ENCODE measurements at regions not wholly inside any gene's neighbourhood (a gene's known extent, or its start where the extent isn't known, plus 50 kb on each side); places are given as distances from the start of the nearest gene placed in this dataset.
"Not testable (repeated sequence)": the region's sequence is repeated elsewhere in the genome, so short reads cannot be mapped to it uniquely, and the experiment has no call there.

- Mint-ChIP-seq H3K27me3 (ENCODE audit: low read depth) (no peaks in the 10 kb centered on the region), H3K27ac (no peak overlapping the region), H3K36me3 (ENCODE audit: low read depth) (no peaks in the 10 kb centered on the region), H3K4me3 (no peak overlapping the region), H3K9me3 (peaks cover 33% of the 10 kb centered on the region), H3K4me1 (ENCODE audit: low read depth) (no peaks in the 10 kb centered on the region)
These were observed 258.2 kb upstream of the CDH8 start for GRCh38 chr16:62294213-62294972.

- Mint-ChIP-seq H3K27me3 (ENCODE audit: low read depth) (no peaks in the 10 kb centered on the region), H3K36me3 (ENCODE audit: low read depth) (no peaks in the 10 kb centered on the region), H3K4me1 (ENCODE audit: low read depth) (no peaks in the 10 kb centered on the region), H3K9me3 (peaks cover 10% of the 10 kb centered on the region), H3K27ac (no peak overlapping the region), H3K4me3 (no peak overlapping the region)
These were observed 252.9 kb upstream of the CDH8 start for GRCh38 chr16:62288990-62289629.

DNA sequence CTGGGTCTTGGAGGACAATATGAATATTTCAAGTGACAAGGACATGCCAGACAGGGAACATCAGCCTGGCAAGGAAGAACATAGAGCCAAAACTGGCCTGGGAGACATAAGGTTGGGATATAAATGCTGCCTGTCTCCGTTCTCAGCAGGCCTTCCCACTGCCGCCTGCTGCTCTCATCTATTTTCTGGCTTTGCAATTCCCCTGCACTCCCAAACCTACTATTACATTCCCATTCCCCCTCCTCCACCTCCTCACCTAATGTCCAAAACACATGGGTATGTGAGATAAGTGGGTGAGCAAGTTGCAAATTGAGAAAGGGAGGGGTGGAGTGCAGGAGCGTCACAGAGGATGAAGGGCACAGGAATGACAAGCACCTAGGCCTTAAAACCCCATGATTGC is 244.3 kb upstream of the CDH8 start:
- no peaks in the 10 kb centered on the region for H3K27me3 Mint-ChIP-seq (ENCODE audit: low read depth)
- H3K9me3 Mint-ChIP-seq, result no peaks in the 10 kb centered on the region
- H3K4me3 Mint-ChIP-seq, result no peak overlapping the region
- no peaks in the 10 kb centered on the region for H3K4me1 Mint-ChIP-seq (ENCODE audit: low read depth)
- H3K27ac Mint-ChIP-seq, result no peak overlapping the region
- H3K36me3 Mint-ChIP-seq (ENCODE audit: low read depth), result no peaks in the 10 kb centered on the region

GRCh38 chr16:62277942-62278341 is 241.7 kb upstream of the CDH8 start:
- Mint-ChIP-seq H3K27me3 (ENCODE audit: low read depth) (no peaks in the 10 kb centered on the region), H3K9me3 (peaks cover 8% of the 10 kb centered on the region), H3K36me3 (ENCODE audit: low read depth) (no peaks in the 10 kb centered on the region), H3K4me1 (ENCODE audit: low read depth) (no peaks in the 10 kb centered on the region), H3K4me3 (no peak overlapping the region), H3K27ac (no peak overlapping the region)

DNA sequence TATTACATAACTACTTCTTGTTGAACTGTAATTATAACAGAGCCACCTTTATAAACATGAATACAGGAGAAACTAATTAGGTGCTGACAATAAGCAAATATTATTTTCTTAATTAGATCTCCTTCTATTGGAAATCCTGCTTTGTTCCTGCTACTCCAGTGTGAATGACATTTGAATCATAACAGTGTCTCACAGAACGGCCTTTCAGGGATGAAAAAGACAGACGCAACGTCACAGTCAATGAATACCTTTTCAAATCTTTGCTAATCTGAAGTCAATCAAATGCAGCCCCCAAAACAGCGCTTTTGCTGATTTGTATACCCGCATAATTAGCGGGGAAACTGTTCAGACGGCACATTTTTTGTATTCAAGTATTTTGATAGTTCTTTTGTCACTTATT is 240.4 kb upstream of the CDH8 start:
- no peak overlapping the region for H3K27ac Mint-ChIP-seq
- no peaks in the 10 kb centered on the region for H3K4me1 Mint-ChIP-seq (ENCODE audit: low read depth)
- no peak overlapping the region for H3K4me3 Mint-ChIP-seq
- H3K27me3 Mint-ChIP-seq (ENCODE audit: low read depth), result no peaks in the 10 kb centered on the region
- peaks cover 10% of the 10 kb centered on the region for H3K9me3 Mint-ChIP-seq
- H3K36me3 Mint-ChIP-seq (ENCODE audit: low read depth), result no peaks in the 10 kb centered on the region

DNA sequence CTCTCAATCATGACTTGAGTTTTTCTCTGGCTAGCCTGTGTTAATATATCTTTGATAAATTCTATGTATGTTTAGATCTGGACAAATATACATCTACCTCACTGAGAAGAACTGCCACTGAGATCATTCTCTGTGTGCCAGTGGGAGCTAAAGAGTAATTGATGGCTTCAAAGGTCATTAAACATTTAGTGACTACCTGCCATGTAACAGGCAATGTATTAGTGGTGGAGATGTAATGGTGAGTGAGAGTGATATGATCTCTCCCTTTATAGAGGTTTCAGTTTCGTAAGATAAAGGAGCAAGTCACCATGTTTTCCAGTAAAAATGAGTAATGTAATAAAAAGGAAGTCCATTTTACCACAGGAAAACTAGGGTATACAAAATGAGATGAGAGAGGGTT is 235.8 kb upstream of the CDH8 start:
- no peaks in the 10 kb centered on the region for H3K4me1 Mint-ChIP-seq (ENCODE audit: low read depth)
- H3K27ac Mint-ChIP-seq, result no peak overlapping the region
- H3K27me3 Mint-ChIP-seq (ENCODE audit: low read depth), result no peaks in the 10 kb centered on the region
- H3K36me3 Mint-ChIP-seq (ENCODE audit: low read depth), result no peaks in the 10 kb centered on the region
- peaks cover 23% of the 10 kb centered on the region for H3K9me3 Mint-ChIP-seq
- H3K4me3 Mint-ChIP-seq, result no peak overlapping the region

GRCh38 chr16:62261760-62262159 is 225.5 kb upstream of the CDH8 start:
- H3K4me3 Mint-ChIP-seq, result no peak overlapping the region
- H3K27me3 Mint-ChIP-seq (ENCODE audit: low read depth), result no peaks in the 10 kb centered on the region
- no peaks in the 10 kb centered on the region for H3K36me3 Mint-ChIP-seq (ENCODE audit: low read depth)
- H3K9me3 Mint-ChIP-seq, result peaks cover 20% of the 10 kb centered on the region
- H3K4me1 Mint-ChIP-seq (ENCODE audit: low read depth), result no peaks in the 10 kb centered on the region
- no peak overlapping the region for H3K27ac Mint-ChIP-seq

DNA sequence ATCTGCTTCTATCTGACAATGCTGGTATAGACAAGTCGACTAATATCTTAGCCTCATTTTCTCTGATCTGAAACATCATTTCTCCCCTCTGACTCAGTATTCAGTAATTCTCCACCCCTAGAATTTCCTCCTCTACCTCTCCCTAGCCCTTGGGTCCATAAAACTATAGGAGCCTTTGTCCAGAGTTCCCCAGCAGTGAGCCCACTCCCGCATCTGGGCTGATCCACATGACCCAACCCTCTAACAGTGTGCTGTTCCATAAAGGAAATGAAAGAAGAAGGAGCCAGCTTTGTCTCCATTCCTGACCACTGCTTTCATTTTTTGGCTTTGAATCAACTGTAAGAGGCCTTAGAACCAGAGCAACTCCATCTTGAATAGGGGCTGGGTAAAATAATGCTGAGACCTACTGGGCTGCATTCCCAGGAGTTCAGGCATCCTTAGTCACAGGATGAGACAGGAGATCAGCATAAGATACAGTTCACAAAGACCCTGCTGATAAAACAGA is 222.7 kb upstream of the CDH8 start:
- H3K36me3 Mint-ChIP-seq (ENCODE audit: low read depth); H3K27me3 Mint-ChIP-seq (ENCODE audit: low read depth); H3K4me1 Mint-ChIP-seq (ENCODE audit: low read depth); H3K27ac Mint-ChIP-seq; H3K4me3 Mint-ChIP-seq: not testable (repeated sequence)
- peaks cover 15% of the 10 kb centered on the region for H3K9me3 Mint-ChIP-seq

DNA sequence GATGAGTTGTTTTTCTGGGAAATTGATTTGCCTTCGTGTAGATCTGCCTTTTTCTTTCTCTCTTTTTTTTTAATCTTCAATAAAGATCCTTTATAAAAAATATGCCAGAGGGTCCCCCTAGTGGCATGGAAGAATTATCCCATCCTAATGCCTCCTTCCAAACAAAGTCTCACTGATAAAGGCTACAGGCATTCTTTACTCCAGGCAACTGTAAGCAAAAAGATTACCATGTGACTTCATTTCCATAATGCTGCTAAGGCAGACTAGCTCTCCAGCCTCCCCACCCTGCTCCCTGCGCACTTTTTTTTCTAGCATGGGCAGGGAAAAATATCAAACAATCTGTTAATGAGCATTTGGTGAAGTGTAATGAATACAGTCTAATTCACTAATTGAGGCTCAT is 220.2 kb upstream of the CDH8 start:
- Mint-ChIP-seq H3K4me3 (no peak overlapping the region), H3K36me3 (ENCODE audit: low read depth) (no peaks in the 10 kb centered on the region), H3K4me1 (ENCODE audit: low read depth) (no peaks in the 10 kb centered on the region), H3K27ac (no peak overlapping the region), H3K27me3 (ENCODE audit: low read depth) (no peaks in the 10 kb centered on the region), H3K9me3 (peaks cover 15% of the 10 kb centered on the region)

DNA sequence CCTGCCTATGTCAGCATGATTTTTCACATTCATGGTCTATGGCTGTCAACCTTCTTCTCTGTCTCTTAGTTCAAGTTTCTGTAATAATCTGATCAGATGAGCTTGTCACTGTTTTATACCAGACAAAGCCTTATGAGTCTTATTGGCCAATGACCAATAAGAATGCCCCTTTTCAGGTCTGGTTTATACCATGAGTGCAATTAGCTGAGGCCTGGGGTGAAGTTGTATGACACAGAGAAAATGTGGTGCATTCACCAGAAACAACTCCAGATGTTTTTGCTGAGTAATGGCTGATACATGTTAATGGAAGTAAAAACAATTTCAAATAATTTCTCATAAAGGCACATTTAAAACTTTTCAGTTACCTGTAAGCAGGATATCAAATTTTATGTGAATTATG is 218.6 kb upstream of the CDH8 start:
- H3K9me3 Mint-ChIP-seq, result peaks cover 14% of the 10 kb centered on the region
- H3K4me3 Mint-ChIP-seq, result no peak overlapping the region
- no peaks in the 10 kb centered on the region for H3K4me1 Mint-ChIP-seq (ENCODE audit: low read depth)
- no peak overlapping the region for H3K27ac Mint-ChIP-seq
- no peaks in the 10 kb centered on the region for H3K36me3 Mint-ChIP-seq (ENCODE audit: low read depth)
- H3K27me3 Mint-ChIP-seq (ENCODE audit: low read depth), result no peaks in the 10 kb centered on the region

- Mint-ChIP-seq H3K4me3 (no peak overlapping the region), H3K27ac (no peak overlapping the region), H3K27me3 (ENCODE audit: low read depth) (no peaks in the 10 kb centered on the region), H3K4me1 (ENCODE audit: low read depth) (no peaks in the 10 kb centered on the region), H3K9me3 (peaks cover 14% of the 10 kb centered on the region), H3K36me3 (ENCODE audit: low read depth) (no peaks in the 10 kb centered on the region)
These were observed 218.1 kb upstream of the CDH8 start for GRCh38 chr16:62254372-62254771.

DNA sequence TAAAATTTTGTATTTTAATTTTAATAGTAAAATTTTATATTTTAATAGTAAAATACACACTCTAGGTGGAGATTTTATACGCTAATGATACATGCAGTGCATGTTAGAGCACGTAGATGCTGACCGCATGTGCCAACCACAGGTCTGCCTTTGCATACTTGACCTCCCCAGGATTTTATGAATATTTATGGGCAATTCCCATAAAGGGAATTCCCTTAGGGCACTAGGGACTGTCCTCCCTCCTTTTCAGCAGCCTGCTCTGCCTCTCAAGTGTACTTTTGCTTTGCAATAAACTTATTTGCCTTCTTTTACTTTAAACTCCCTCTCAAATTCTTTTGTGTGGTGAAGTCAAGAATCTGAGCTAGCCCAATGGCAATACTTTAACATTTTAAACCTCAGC is 217.7 kb upstream of the CDH8 start:
- H3K27me3 Mint-ChIP-seq (ENCODE audit: low read depth), result no peaks in the 10 kb centered on the region
- no peaks in the 10 kb centered on the region for H3K36me3 Mint-ChIP-seq (ENCODE audit: low read depth)
- no peak overlapping the region for H3K27ac Mint-ChIP-seq
- peaks cover 18% of the 10 kb centered on the region for H3K9me3 Mint-ChIP-seq
- no peak overlapping the region for H3K4me3 Mint-ChIP-seq
- H3K4me1 Mint-ChIP-seq (ENCODE audit: low read depth), result no peaks in the 10 kb centered on the region

GRCh38 chr16:62249069-62249468 is 212.8 kb upstream of the CDH8 start:
- no peaks in the 10 kb centered on the region for H3K4me1 Mint-ChIP-seq (ENCODE audit: low read depth)
- H3K4me3 Mint-ChIP-seq, result no peak overlapping the region
- no peaks in the 10 kb centered on the region for H3K36me3 Mint-ChIP-seq (ENCODE audit: low read depth)
- H3K27ac Mint-ChIP-seq, result no peak overlapping the region
- peaks cover 23% of the 10 kb centered on the region for H3K9me3 Mint-ChIP-seq
- no peaks in the 10 kb centered on the region for H3K27me3 Mint-ChIP-seq (ENCODE audit: low read depth)

DNA sequence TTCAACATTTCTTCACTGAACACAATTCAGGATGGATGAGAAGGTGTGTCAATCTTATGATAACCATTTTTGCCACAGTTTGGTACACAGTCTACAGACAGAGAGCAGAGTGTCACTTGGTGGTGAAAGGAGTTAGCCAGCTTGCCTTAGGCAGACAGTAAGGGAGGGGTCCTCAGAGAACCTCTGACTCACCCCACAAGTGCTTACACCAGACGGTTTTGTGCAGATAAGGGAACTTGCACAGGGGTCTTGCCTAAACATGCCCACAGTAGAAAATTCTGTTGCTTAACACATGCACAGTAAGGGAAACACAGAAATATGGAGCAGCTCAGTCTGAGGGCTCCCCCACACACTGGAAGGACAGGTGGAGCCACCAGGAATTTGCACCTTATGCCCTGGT is 204.5 kb upstream of the CDH8 start:
- Mint-ChIP-seq H3K27ac (no peak overlapping the region), H3K4me3 (no peak overlapping the region), H3K9me3 (peaks cover 8% of the 10 kb centered on the region)

GRCh38 chr16:62225675-62226074 is 189.4 kb upstream of the CDH8 start:
- Mint-ChIP-seq H3K27me3 (ENCODE audit: low read depth) (no peaks in the 10 kb centered on the region), H3K4me1 (ENCODE audit: low read depth) (no peaks in the 10 kb centered on the region), H3K27ac (no peak overlapping the region), H3K4me3 (no peak overlapping the region), H3K9me3 (peaks cover 9% of the 10 kb centered on the region), H3K36me3 (ENCODE audit: low read depth) (no peaks in the 10 kb centered on the region)

More for the DNA sequence above, 204.5 kb upstream of the CDH8 start:
- Mint-ChIP-seq H3K36me3 (ENCODE audit: low read depth) (no peaks in the 10 kb centered on the region), H3K27me3 (ENCODE audit: low read depth) (no peaks in the 10 kb centered on the region), H3K4me1 (ENCODE audit: low read depth) (no peaks in the 10 kb centered on the region)
